EL (cell line): ENCODE measurements at regions not wholly inside any gene's neighbourhood (a gene's known extent, or its start where the extent isn't known, plus 50 kb on each side); places are given as distances from the start of the nearest gene placed in this dataset.
"Not testable (repeated sequence)": the region's sequence is repeated elsewhere in the genome, so short reads cannot be mapped to it uniquely, and the experiment has no call there.

Experiments used
- DNase-seq: peaks from one replicate; pipeline ENCODE4 v3.0.0-alpha.2; 2016

DNA sequence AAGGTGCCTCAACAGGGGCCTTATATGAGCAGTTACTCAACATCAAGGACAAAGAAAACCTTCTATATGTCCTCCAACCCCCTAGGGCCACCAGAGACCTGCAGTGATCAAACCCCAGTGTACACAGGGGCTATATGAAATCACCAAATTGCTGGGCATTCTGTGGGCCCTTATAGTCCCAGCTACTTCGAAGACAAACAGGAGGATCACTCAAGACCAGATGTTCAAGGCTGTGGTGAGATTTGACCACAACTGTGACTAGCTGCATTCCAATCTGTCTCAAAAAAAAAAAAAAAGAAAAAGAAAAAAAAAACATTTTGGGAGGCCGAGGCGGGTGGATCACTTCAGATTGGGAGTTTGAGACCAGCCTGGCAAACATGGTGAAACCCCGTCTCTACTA lies 51.0 kb upstream of the PRB2 start:
- peak; percentile 13 for DNase-seq

DNA sequence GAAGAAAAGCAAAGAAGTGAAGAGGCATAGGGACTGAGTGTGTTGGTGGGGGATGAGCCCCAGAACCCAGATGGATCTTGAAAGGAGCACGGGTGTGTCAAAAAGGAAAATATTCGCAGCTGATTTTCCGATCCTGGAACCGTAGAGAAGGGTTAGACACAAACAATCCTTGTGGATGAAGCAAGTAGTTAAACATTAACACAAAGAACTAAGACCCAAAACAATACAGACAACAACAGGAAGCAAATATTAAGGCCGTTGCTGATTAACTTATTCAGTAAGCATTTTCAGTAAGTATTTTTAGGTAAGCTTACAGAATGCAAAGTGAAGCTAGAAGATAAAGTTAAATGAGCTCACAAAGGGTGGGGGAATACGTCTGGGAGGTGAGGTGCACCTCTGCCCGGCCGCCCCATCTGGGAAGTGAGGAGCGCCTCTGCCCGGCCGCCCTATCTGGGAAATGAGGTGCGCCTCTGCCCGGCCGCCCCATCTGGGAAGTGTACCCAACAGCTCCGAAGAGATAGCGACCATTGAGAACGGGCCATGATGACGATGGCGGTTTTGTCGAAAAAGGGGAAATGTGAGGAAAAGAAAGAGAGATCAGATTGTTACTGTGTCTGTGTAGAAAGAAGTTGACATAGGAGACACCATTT lies 62.8 kb upstream of the PRB2 start:
- DNase-seq, result no peak

DNA sequence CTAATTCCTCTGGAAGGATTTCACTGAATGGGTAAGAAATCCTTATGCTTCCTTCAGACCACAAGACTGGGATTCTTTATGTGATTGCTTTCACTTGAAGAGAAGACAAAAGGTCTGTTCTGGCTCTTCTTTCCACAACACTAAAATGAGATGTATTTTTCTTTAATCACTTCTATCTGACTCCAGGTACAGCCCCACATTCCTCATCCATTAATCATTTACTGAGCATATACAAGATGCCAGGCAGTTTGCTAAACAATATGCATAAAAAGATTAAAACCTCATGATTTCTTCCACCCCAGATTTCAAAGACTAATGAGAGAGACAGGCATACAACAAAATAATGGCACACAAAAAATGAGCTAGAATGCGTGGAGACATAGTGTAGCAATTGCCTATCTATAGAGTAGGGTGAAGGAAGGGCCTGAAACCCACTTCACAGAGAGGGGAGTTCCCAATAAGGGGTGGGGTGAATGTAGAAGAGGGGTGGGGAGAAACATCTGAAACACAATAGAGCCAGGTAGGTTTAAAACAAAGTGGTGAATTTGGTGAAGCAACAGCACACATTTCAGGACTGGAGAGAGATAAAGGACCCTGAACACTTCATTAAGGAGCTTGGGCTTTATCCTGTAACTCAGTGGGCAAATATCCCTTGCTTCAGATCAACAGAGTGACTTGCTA lies 65.1 kb upstream of the PRB2 start:
- DNase-seq, result no peak

DNA sequence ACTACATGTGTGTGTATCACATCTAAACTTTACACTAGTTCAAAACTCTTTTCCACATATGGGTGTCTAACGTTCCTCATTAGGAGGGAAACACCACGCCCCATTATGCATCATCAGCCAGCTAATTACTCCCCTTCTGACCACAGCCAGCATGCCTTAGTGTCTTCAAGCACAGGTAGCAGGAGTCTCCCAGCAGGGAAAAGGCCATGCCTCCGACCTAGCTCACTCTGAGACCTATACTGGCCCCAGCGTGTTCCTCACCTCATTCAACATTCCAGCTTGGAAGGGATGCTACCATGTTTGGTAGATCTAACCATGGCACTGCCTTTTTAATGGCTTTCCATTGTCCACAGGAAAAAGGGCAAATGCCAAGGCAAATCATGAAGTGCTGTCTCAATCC lies 66.1 kb upstream of the PRB2 start:
- no peak for DNase-seq

DNA sequence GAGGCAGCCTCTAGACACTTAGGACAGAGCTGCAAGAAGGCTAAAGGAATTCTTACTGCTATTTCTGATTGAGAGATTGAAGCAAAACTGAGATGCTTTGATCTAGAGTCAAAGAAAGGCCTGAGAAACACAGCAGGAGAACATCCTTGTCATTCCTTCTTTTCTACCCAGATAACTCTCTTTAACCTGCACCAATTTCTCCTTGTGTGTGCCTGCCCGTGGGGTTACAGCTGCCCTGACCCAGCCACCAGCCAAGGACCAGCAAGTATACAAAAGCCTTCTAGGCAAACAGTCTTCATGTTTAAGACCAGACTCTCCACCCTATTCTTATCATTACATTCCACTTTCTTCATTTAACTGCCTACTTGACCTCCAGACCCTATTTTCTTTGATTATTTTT lies 81.7 kb upstream of the PRB2 start:
- DNase-seq, result no peak

DNA sequence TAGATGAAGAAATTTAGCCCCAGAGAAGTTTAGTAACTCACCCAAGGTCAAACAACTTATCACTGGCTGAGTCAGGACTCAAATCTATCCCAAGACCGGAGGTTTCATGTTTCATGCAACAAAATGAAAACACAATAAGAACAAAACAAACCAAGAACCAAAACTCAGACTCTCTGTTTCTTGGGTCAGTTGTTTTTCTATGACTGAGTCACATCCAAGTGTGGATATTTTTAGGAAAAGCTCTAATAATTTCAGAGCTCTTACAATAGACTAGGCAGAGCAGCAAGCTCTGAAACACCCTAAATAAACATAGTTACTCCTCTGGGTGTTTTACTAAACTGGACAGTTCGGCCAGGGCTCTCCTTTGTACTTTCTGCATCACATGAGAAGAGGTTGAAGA lies 87.6 kb upstream of the PRB2 start:
- DNase-seq, result no peak

DNA sequence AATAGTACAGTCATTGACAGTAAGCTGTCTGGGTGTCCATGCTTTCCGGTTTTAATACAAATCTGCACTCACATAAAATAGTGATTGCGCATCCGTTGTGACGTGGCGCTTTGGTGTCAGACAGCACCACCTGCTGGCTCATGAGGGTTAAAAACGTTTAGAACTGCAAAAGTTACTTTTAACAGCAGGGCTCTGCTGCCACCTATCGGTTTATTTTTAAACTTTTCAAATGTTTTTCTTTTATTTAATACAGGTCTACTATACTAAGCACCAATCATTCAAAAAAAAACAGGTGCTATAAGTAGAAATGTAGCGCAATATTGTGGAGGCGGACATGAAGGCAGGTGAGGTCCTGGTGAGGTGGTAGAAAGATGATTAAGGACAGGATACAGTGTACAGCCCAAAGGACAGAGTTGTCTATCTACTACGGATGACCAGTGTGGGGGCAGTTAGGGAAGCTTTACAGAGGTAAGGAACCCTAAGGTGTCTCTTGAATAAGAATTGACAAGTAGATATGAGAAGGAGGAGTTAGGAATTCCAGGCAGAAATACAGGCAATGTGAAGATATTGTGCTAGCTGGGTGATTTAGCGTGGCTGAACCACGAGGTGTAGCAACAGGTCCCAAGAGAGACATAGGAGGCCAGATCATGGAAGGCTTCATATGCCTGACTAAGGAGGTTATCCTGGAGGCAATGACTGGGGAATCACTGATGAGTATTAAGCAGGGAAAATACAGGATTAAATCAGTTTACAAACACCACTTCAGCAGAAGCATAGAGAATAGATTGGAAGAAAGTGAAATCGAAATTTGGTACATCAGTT lies 91.5 kb upstream of the PRB2 start:
- peak; percentile 82 for DNase-seq

DNA sequence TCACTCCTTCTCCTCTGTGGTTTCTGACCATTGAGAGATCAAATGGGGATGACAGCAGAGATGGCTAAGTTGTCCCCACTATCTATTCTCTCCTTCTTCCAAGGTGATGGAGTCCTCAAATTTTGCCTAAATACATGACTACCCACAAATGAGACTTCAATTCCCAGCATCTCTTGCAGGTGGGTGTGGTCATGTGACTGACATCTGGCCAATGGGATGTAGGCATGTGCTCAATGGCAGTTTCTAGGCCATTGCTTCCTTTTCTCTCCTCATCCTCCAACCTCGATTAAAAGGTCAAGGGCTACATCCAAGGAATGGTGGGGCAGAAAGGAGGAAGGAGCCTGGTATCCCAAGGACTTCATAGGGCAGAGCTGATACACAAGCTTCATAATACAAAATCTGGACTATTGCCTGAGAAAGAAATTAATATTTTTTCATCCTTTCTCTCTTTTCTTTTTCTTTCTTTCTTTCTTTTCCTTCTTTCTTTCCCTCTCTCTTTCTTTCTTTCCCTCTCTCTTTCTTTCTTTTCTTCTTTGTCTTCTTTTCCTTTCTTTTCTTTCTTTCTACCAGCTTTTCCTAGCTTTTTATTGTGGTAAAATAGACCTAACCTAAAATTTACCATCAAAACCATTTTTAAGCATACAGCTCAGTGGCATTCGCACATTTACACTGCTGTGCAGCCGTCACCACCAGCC lies 100.9 kb upstream of the PRB2 start:
- DNase-seq, result no peak

DNA sequence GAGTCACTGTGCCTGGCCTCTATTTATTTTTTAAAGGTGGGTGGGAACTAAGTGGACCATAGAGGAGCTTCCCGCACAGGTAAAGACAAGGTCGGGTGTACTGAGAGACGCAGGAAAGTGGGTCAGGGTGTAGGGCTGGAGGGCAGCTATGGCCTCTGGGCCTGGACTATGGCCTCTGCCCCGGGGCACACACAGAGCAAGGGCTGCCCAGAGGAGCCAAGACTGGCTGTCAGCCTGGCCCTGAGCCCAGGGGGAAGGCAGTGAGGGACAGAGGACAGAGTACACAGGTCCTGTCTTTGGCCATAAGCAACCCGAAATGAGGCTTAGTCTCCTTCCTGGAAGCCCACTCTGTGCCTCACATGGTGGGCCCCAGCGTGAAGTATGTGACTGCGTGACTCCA lies 102.1 kb upstream of the PRB2 start:
- no peak for DNase-seq

DNA sequence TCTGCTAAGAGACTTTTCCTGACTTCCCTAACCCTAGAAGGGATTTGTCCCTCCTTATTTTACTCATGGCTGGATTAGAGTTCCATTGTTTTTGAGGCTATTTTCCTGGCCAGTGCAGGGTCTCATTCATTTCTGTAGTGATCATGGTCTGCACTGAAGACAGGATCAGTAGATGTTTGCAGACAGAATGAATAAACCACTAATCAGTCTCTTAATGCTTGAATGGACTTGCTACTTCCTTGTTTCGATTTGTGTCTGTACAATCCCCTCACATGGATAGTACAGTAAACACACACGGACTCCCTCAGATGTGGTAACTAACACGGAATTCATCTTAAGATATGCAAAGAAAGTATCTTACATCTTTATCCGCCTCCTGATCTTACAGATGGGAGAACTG lies 102.6 kb upstream of the PRB2 start:
- DNase-seq, result no peak

DNA sequence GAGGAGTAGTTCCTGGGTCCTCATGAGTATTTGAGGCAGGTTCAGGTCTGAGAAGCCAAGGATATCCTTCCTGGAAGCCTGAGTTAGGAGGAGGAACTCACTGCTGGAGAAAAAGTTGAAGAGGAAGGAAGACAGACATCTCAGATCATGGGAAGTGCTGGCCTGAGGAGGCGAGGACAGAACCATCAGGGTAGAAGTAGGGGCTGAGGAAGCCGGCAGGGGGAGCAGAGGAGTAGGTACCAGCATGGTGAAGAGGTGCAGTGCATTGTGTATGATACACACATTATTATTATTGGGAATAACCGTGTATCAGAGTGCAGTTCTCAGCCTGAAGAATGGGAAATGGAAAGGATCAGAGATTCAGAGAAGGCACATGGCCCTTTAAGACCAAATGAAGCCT lies 103.2 kb upstream of the PRB2 start:
- DNase-seq, result not testable (repeated sequence)

DNA sequence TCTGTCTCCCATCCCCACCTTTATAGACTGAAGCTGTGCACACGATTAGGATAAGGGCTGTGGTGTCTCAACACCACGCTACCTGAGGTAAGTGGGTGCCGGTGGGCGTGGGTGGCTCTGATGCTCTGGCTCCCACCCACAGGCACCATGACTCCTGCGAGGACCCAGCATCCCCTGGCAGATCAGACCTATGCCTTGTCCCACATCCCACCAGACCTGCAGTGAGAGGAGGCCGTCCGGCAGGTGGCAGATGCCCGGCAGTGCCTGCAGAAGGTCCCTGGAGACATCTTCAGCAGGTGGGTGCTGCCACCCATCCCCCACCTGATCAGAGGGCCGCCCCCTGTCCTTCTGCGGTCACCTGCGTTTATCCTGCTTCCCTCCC lies 104.4 kb upstream of the PRB2 start:
- no peak for DNase-seq

DNA sequence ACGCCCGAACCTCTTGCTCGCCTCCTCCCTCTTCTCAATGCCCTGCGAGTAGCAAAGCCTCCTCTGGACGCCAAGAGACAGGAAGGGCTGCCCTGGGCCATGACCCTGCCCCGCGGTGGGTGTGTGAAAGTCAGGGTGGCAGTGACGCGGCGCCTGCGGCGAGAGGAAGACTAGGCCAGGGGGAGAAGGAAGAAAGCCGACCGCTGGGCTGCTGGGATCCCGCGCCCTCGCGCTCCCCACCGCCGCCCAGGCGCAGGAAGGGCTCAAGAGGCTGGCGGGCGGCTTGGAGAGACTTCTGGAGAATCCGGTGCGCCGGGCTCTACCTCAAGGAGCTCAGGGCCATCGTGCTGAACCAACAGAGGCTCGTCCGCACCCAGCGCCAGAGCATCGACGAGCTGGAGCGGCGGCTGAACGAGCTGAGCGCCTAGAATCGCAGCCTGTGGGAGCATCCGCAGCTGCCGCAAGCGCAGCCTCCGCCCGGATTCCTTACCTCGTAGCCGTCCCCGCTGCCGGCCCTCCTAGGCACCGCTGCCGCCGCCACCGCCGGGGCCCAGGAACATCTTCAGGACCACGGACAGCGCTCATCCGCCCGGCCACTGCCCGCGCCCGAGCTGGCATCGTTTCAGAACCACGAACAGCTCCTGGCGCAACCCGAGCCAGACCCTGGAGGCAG lies 105.0 kb upstream of the PRB2 start:
- peak; percentile 57 for DNase-seq

DNA sequence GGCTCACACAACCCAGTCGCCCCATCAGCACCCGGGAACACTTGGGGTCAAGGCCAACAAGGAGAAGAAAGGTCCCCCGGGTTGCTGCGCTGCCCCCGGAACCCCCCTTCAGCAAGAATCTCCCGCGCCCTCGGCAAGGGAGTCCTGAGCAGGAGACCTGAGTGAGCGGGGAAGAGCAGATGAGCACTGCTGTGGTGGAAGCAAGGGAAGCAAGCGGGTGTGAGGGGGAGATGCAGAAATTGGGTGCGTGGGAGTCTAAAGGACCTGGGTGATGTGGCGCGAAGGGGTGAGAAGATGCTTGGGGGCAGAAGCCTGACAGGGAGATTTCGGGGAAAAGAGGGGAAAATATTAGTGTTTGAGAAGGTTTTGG lies 105.5 kb upstream of the PRB2 start:
- no peak for DNase-seq

DNA sequence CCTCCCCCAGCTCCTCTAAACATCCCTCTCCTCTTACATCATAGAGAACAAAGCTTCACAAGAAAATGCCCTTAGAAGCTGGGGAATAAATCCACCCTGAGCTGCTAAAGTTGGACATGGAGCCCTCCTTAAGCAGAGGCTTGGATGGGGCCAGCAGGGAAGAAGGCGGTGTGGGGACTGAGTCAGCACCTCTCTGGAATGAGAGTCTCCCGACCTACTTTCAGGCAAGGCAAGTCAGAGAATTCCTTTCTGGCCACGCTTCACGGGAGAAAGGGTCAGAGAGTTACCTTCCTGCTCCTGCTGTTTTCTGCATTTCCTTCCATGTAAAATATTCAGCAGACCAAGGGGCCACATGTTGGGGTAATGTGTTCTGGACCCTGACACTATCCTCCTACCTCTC lies 113.3 kb upstream of the PRB2 start:
- peak; percentile 51 for DNase-seq

DNA sequence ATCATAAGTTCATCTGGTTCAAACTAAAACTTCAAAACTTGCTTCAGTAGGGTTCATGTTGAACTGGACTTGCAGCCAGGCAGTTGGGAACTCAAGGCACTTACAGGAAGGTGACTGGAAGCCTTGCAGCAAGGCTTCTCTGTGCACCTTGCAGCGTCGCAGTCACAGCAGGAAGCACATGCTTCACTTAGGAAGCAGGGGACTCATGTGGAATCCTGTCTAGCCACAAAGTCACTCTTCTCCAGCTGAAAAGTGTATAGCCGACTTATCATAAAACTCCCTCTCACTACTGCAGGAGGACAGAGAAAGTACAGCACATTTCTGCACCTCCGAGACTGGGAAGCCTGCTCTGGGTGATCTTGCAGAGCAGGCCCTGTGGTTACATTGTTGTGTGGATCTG lies 114.0 kb upstream of the PRB2 start:
- DNase-seq, result no peak

DNA sequence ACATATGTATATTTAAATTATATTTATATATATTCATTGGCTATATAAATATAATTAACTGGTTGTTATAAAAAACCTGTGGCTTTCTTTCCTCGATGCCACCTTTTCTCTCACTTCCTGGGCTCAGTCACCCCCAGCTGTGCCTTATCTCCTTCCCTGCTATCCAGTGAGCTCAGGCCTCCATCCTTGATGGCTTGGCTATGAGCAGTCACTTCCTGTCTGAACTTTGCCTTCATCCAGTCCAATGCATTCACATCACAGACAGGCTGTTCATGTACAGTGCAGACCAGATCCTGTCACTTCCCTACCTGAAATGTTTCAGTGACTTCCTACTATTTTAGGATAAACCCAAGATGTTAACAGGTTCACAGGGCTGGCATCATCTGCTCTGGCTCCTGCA lies 115.3 kb upstream of the PRB2 start:
- no peak for DNase-seq

DNA sequence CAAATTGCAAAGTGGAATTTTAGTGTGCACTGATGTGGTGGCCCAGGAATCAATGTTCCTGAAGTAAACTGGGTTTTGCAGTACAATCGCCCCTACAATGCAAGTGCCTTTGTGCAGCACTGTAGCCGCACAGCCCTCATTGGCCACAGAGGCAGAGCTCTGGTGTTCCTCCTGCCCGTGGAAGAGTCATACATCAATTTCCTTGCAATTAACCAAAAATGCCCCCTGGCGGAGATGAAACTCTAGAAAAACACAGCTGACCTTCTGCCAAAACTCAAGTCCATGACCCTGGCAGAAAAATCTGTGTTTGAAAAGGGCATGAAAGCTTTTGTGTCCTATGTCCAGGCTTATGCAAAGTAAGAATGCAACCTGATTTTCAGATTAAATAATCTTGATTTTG lies 117.9 kb upstream of the PRB2 start:
- DNase-seq, result no peak

DNA sequence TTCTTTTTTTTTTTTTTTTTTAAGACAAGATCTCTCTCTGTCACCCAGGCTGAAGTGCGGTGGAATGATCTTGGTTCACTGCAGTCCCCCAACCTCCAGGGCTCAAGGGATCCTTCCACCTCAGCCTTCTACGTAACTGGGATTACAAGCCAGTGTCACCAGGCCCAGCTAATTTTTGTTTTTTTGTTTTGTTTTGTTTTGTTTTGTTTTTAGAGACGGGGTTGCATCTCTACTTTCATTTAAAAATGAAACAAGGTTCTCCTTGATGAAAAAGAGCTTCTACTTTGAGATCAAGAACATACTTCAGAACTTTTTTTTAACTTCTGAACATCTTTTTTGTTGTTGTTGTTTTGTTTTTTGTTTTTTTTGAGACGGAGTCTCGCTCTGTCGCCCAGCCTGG lies 121.7 kb upstream of the PRB2 start:
- DNase-seq, result no peak

DNA sequence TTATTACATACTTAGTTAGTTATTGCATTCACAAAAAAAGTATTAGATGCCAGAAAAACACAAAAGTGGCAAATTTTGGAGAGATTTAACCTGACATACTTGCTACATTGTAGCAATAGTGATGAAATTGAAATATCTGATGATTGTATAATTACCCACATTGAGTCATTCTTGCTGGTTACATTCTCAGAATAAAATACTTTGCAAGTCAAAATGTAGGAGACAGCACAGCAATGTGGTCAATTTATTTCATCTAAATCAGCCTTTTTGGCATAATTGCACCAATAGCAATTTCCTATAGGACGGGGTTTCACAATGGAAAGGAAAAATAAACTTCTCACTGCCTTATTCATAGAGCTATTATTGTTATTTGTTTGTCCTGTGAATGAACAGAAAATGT lies 125.0 kb upstream of the ETV6 start:
- DNase-seq, result no peak

DNA sequence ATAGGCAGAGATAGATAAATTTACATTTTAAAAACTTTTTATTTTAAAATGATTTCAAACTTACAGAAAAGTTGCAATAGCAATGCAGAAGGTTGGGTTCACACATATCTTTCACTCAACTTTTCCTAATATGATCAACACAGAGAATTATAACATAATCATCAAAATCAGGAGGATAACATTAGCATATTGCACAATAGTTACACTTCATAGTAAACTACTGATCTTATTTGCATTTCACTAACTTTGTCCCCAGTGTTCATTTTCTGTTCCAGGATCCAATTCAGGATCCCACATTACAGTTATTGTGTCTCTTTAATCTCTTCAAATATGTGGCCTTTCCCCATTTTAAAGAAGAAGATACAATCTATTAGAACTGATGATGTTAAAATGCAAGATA lies 115.4 kb upstream of the ETV6 start:
- no peak for DNase-seq

DNA sequence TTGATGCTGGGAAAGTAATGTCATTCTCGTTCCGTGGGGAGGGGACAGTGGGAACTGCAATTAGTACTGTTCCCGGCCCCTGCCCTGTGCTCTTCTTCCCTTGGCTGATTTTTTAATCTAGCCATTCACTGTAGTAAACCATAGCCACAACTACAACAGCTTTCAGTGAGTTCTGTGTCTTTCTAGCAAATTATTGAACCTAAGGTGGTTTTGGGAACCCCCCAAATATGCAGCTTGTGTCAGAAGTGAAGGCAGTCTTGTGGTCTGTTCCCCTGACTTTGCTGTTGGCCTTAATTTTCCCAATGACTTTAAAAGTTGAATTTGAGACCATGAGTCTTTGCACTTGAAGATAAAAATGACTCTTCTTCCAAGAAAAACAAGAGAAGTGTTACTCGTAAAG lies 114.3 kb upstream of the ETV6 start:
- DNase-seq, result no peak

DNA sequence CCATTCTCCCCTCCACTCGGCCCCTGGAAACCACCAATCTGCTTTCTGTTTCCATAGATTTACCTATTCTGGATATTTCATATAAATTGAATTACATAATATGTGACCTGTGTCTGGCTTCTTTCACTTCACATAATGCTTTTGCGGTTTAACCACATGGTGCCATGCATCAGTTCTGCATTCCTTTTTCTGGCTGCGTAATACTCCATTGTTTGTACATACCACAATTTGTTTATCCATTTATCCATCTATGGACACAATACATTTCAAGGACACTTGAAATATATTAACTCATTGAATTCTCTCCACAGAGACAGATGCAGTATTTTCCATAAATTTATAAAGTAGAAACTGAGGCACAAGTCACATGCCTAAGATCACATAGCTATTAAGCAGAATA lies 110.3 kb upstream of the ETV6 start:
- no peak for DNase-seq
